SK-N-DZ (cell line): ENCODE measurements at regions not wholly inside any gene's neighbourhood (a gene's known extent, or its start where the extent isn't known, plus 50 kb on each side); places are given as distances from the start of the nearest gene placed in this dataset.
"Not testable (repeated sequence)": the region's sequence is repeated elsewhere in the genome, so short reads cannot be mapped to it uniquely, and the experiment has no call there.

ENCODE experiments used
- DNase-seq: peaks from one replicate; pipeline ENCODE4 v3.0.0-alpha.2; 2015; ENCODE audit warnings: low spot score

- no peak for DNase-seq
Measured at GRCh38 chr10:71116426-71116825, 95.9 kb upstream of the UNC5B start.

GRCh38 chr10:71117589-71117988 is 94.8 kb upstream of the UNC5B start:
- not testable (repeated sequence) for DNase-seq

- no peak for DNase-seq
Measured at GRCh38 chr10:71123023-71123422, 89.3 kb upstream of the UNC5B start.

GRCh38 chr10:71124921-71125748 is 87.2 kb upstream of the UNC5B start:
- DNase-seq, result no peak

- DNase-seq, result no peak
Measured at GRCh38 chr10:71125749-71126107, 86.6 kb upstream of the UNC5B start.

GRCh38 chr10:71126432-71126831 is 85.9 kb upstream of the UNC5B start:
- DNase-seq, result no peak

GRCh38 chr10:71127104-71127503 is 85.3 kb upstream of the UNC5B start:
- no peak for DNase-seq

- no peak for DNase-seq
Measured at GRCh38 chr10:71127773-71128172, 84.6 kb upstream of the UNC5B start.

GRCh38 chr10:71128311-71128980 is 83.9 kb upstream of the UNC5B start:
- DNase-seq, result no peak

- DNase-seq, result no peak
Measured at GRCh38 chr10:71131096-71131495, 81.3 kb upstream of the UNC5B start.

GRCh38 chr10:71131508-71132088 is 80.8 kb upstream of the UNC5B start:
- DNase-seq, result no peak

GRCh38 chr10:71132321-71132810 is 80.0 kb upstream of the UNC5B start:
- no peak for DNase-seq

- DNase-seq, result no peak
Measured at GRCh38 chr10:71133710-71134686, 78.4 kb upstream of the UNC5B start.

GRCh38 chr10:71134732-71135211 is 77.6 kb upstream of the UNC5B start:
- DNase-seq, result no peak

GRCh38 chr10:71135236-71135635 is 77.1 kb upstream of the UNC5B start:
- no peak for DNase-seq

- DNase-seq, result no peak
Measured at GRCh38 chr10:71136036-71136721, 76.2 kb upstream of the UNC5B start.

GRCh38 chr10:71137701-71138100 is 74.7 kb upstream of the UNC5B start:
- DNase-seq, result no peak

GRCh38 chr10:71138166-71138830 is 74.1 kb upstream of the UNC5B start:
- DNase-seq, result no peak

GRCh38 chr10:71141528-71141927 is 70.8 kb upstream of the UNC5B start:
- no peak for DNase-seq

GRCh38 chr10:71143170-71143569 is 69.2 kb upstream of the UNC5B start:
- no peak for DNase-seq
